DMS153 treated with DMSO at 0.1 percent for 48 hours (cell line): ENCODE measurements at regions not wholly inside any gene's neighbourhood (a gene's known extent, or its start where the extent isn't known, plus 50 kb on each side); places are given as distances from the start of the nearest gene placed in this dataset.
"Not testable (repeated sequence)": the region's sequence is repeated elsewhere in the genome, so short reads cannot be mapped to it uniquely, and the experiment has no call there.

Experiments
- DNase-seq: peaks from one replicate; lab custom pipeline; 2025; ENCODE audit not compliant: unreplicated experiment; lab: John Stamatoyannopoulos, UW

DNA sequence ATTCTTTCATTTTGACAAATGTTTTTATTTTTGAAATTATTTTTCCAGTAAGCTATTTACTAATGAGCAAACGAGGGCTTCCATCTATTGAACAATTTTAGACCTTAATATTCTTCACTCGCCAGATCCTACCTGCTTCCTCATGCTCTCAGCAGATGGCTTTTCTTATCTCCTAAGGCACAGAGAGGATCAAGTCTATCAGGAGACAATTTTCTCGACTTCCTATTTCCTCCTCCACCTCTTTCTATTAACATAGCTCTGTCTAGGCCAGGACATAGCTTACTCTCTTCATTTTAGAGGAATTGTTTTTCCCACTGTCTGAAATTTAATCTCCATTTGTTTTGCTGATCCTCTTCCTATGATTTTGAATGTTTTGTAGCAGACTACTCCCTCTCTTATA lies 87.0 kb upstream of the MAN1A1 start:
- no peak for DNase-seq

DNA sequence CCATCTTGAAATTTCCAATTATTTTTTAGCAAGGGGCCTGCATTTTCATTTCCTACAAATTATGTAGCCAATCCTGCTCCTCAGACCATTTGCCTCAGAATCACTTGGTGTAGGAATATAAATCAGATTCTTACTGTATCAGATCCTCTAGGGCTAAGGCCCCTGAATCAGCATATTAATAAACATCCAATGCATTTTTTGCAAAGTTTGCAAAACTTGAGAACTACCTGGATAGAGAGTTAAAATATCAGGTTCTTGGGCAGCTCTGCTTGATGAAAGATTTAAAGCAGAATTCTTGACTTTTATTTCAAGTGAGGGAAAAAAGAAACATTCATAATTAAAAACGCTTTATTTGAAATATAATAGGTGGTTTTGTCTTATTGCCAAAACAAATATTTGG lies 82.2 kb upstream of the MAN1A1 start:
- no peak for DNase-seq

DNA sequence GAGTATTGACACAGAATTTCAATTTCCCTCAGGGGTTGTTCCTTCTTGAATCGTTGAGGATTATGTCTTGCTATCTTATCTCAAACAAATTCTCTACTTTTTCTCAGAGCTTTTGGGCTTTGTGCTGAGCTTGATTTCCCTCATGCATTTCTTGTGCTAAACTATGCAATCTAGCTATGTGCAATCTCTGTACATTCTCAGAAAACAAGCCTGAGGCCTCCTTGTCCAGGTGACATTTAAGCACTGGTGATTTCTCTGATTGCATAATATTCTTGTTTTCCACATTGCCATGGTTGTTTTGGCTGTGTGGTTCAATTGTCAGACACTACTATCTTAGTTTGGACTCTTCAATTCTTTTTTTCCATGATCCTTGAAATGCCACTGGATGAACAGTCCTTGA lies 81.2 kb upstream of the MAN1A1 start:
- DNase-seq = no peak

- DNase-seq = no peak
These were observed 79.1 kb upstream of the MAN1A1 start for GRCh38 chr6:119428633-119429032.

DNA sequence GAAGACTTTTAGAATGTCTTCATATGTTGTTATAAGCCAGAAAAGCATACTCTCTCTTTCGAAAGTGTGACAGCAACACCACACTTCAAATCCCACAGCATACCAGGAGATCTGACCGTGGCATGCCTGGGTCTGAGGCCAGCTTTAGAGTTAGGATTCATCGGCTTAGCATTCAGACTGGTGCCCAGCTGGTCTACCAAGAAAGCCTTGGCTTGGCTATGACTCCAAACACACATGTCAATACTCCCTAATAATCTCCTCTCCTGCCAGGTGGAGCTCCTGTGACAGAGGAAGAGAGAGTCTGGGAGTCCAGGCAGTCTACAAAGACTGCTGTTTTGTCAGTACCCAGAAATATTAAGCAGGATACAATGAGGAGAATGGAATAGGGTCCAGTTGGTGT lies 77.1 kb upstream of the MAN1A1 start:
- no peak for DNase-seq

GRCh38 chr6:119423996-119424395 lies 74.4 kb upstream of the MAN1A1 start:
- no peak for DNase-seq

- not testable (repeated sequence) for DNase-seq
These were observed 68.5 kb upstream of the MAN1A1 start for GRCh38 chr6:119418084-119418483.

DNA sequence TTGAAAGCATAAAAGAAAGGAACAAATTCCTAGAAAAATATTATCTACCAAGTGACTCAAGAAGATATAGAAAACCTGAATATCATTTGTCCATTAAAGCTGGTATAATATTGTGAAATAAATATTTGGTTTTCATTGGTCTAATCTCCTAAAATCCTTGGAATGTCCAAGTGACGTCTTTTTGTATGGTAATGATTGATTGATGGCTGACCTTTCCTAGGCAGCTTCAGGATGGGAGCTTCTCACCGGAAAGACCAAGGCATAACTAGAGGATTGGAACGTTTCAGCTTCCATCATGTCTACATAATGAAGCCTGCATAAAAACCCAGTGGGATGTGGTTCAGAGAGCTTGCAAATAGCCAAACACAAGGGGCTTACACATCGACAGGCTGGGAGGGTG lies 57.6 kb upstream of the MAN1A1 start:
- no peak for DNase-seq

- DNase-seq = not testable (repeated sequence)
These were observed 55.6 kb upstream of the MAN1A1 start for GRCh38 chr6:119405114-119405513.
